ENCODE measurements at regions not wholly inside any gene's neighbourhood (a gene's known extent, or its start where the extent isn't known, plus 50 kb on each side); places are given as distances from the start of the nearest gene placed in this dataset.

DNA sequence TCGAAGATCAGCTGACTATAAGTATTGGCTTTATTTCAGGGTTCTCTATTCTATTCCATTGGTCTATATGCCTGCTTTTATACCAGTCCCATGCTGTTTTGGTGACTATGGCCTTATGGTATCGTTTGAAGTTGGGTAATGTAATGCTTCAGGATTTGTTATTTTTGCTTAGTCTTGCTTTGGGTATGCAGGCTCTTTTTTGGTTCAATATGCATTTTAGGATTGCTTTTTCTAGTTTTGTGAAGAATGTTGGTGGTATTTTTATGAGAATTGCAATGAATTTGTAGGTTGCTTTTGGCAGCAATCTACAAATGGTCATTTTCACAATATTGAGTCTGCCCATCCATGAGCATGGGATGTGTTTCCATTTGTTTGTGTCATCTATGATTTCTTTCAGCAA, 951.9 kb upstream of the SLITRK1 start:
- no peaks in the 10 kb centered on the region for H3K27me3 ChIP-seq (ENCODE audit: control insufficient read depth, insufficient read depth, low read length)
- H3K4me3 ChIP-seq (ENCODE audit: low read length) = no peak overlapping the region

DNA sequence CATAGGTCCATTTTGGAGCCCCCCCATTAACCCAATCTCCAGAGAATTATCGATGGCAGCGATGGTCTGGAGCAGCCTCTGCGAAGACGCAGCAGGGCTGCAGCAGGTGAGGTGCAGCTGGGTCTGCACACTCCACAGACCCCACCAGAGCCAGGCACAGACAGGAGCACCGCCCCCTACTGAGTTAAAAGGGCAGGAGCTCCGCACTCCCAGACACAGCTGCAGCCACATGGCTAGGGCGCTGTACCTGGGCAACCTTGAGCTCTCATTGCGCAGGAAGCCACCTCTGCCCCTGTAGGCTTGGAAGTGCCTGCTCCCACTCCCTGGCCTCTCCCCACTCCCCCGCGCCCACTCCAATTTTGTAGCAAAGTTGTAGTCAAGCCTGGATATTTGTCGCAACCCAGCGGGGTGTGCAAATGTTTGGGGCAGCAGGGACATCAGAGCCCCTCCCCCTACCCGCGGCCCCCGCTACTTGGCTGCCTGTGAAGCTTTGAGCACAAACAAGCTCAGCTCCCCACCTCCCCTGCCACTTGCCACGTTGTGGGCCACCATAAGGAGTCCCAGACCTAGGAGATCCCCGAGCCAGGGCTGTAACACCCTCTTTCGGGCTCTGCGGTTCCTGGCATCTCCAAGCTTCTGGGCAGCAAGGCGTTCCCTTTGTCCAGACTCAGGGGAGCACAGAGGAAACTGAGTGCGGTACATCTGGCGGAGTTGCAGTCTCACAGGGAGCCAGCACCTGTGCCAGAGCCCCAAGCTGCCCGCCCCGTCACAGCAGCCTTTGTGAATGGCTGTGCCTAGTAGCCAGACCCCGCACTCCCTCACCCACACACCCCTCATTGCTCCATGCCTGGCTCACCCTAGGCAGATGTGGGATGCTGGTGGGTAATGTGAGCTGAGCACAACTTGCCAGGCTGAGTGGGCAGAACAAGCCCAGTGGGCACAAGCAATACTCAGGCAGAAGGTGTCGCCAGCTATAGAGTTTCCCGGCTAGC, 949.7 kb upstream of the SLITRK1 start:
- Histone ChIP-seq H3K27ac (ENCODE audit: low read length) (no peak overlapping the region), H3K4me3 (ENCODE audit: low read length) (no peak overlapping the region), H3K27me3 (ENCODE audit: control insufficient read depth, insufficient read depth, low read length) (no peaks in the 10 kb centered on the region), H3K9me3 (ENCODE audit: control insufficient read depth, low read depth, low read length) (no peaks in the 10 kb centered on the region), H3K36me3 (ENCODE audit: control insufficient read depth, low read depth, low read length) (no peaks in the 10 kb centered on the region), H3K9ac (ENCODE audit: low read length) (no peak overlapping the region), H3K4me1 (ENCODE audit: control insufficient read depth, low read depth, low read length) (no peaks in the 10 kb centered on the region)

More for the DNA sequence above, 951.9 kb upstream of the SLITRK1 start:
- Histone ChIP-seq H3K36me3 (ENCODE audit: control insufficient read depth, low read depth, low read length) (no peaks in the 10 kb centered on the region), H3K27ac (ENCODE audit: low read length) (no peak overlapping the region), H3K4me1 (ENCODE audit: control insufficient read depth, low read depth, low read length) (no peaks in the 10 kb centered on the region), H3K9ac (ENCODE audit: low read length) (no peak overlapping the region), H3K9me3 (ENCODE audit: control insufficient read depth, low read depth, low read length) (no peaks in the 10 kb centered on the region)

DNA sequence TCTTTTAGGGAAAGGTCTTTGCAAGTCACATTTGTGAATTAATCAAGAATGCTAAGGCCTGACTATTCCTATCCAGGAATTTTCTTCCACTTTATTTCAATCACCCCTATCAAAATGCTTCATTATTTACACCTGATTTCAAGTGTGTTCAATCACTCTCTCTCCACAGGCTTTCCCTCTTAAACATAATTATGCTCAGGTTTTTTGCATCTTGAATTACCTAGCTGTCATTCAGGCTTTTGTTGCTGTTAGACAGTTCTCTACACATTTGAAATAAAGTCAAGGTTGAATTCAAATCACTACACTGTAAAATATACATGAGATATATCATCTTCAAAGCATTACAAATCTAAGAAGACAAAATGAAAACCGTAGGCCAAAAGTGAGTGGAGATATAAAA, 941.3 kb upstream of the SLITRK1 start:
- H3K36me3 ChIP-seq (ENCODE audit: control insufficient read depth, low read depth, low read length) = no peaks in the 10 kb centered on the region
- H3K9ac ChIP-seq (ENCODE audit: low read length) = no peak overlapping the region
- H3K27me3 ChIP-seq (ENCODE audit: control insufficient read depth, insufficient read depth, low read length) = no peaks in the 10 kb centered on the region
- H3K27ac ChIP-seq (ENCODE audit: low read length) = no peak overlapping the region
- no peaks in the 10 kb centered on the region for H3K4me1 ChIP-seq (ENCODE audit: control insufficient read depth, low read depth, low read length)
- no peak overlapping the region for H3K4me3 ChIP-seq (ENCODE audit: low read length)
- H3K9me3 ChIP-seq (ENCODE audit: control insufficient read depth, low read depth, low read length) = no peaks in the 10 kb centered on the region

DNA sequence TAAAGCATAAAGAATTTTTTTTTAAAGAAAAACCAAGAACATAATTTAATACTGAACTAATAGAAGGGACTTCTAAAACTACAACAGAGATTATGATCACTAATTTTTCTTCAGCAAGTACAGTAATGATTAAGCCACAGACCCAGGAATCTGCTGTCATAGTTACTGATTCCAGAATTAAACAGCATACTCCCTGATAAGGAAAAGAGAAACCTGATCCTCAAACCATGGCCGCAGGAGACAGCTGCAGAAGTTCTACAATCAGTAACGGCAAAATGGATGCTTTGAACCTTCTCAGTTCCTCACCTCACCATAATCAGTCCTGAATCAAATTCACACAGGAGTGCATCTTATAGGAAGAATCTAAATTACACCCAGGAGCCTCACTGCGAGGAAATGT, 939.0 kb upstream of the SLITRK1 start:
- no peak overlapping the region for H3K4me3 ChIP-seq (ENCODE audit: low read length)
- H3K4me1 ChIP-seq (ENCODE audit: control insufficient read depth, low read depth, low read length) = no peaks in the 10 kb centered on the region
- H3K27me3 ChIP-seq (ENCODE audit: control insufficient read depth, insufficient read depth, low read length) = no peaks in the 10 kb centered on the region
- H3K9me3 ChIP-seq (ENCODE audit: control insufficient read depth, low read depth, low read length) = no peaks in the 10 kb centered on the region
- no peaks in the 10 kb centered on the region for H3K36me3 ChIP-seq (ENCODE audit: control insufficient read depth, low read depth, low read length)
- no peak overlapping the region for H3K9ac ChIP-seq (ENCODE audit: low read length)
- H3K27ac ChIP-seq (ENCODE audit: low read length) = no peak overlapping the region

DNA sequence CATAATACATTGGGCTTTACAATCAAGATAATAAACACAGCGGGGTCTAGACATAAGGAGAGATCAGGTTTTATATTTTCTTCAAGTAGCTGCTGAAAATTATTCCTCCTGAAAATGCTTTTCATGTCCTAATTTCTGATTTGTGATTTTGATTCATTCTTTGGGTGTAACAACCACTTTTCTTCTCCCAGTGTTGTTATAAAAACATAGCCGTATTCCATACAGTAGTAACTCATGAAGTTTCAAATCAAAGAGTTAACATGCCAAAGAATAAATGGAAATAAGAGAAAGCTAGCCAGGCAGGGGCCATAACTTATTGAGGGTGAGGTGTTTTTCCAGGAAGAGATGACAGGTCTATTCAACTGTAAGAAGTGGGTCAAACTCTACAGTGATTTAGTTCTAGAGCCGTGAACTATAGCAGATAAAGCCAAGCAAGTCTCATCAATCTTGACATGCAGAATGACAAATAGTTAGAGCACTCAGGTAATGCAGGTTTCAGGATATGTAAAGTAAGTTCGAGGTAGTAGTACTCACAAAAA, 934.4 kb upstream of the SLITRK1 start:
- no peaks in the 10 kb centered on the region for H3K27me3 ChIP-seq (ENCODE audit: control insufficient read depth, insufficient read depth, low read length)
- H3K9me3 ChIP-seq (ENCODE audit: control insufficient read depth, low read depth, low read length) = no peaks in the 10 kb centered on the region
- H3K27ac ChIP-seq (ENCODE audit: low read length) = no peak overlapping the region
- H3K36me3 ChIP-seq (ENCODE audit: control insufficient read depth, low read depth, low read length) = no peaks in the 10 kb centered on the region
- H3K4me1 ChIP-seq (ENCODE audit: control insufficient read depth, low read depth, low read length) = no peaks in the 10 kb centered on the region
- H3K4me3 ChIP-seq (ENCODE audit: low read length) = no peak overlapping the region
- no peak overlapping the region for H3K9ac ChIP-seq (ENCODE audit: low read length)

DNA sequence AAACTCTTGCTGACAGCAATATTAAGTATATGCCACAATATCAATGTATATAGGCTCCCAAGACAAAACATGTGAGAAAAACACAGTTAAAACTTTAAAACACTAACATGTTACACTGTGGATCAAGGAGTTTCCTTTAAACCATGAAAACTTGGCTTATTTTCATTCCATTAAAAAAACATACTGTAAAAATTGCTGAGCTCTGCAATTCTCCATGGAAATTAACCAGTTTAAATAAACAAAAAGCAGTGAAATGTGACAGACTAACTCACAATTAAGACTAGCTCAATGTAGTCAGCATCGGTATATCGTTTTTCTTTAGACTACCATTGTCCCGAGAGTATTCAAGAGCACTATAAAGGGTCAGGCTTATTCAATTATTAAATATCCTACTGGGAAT, 930.5 kb upstream of the SLITRK1 start:
- no peak overlapping the region for H3K4me3 ChIP-seq (ENCODE audit: low read length)
- no peaks in the 10 kb centered on the region for H3K9me3 ChIP-seq (ENCODE audit: control insufficient read depth, low read depth, low read length)
- no peaks in the 10 kb centered on the region for H3K4me1 ChIP-seq (ENCODE audit: control insufficient read depth, low read depth, low read length)
- H3K27me3 ChIP-seq (ENCODE audit: control insufficient read depth, insufficient read depth, low read length) = no peaks in the 10 kb centered on the region
- H3K27ac ChIP-seq (ENCODE audit: low read length) = no peak overlapping the region
- no peak overlapping the region for H3K9ac ChIP-seq (ENCODE audit: low read length)
- no peaks in the 10 kb centered on the region for H3K36me3 ChIP-seq (ENCODE audit: control insufficient read depth, low read depth, low read length)

DNA sequence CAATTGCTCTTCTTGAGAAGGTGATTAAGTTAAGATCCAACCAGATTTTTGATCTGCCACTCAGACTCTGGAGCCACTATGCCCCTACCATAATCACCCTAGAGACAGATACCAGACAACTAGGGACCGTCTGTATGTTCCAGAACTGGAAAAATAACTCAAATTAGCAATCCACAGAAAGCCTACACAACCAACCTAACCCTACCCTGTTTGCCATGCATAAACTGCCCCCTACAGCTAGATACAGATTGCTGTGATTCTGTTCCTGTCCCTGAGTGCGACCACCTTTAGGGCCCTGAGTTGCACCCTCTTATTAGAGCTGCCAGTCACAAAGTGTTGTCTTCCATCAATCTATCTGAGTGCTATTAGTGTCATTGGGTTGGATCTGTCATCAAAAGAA, 929.8 kb upstream of the SLITRK1 start:
- no peaks in the 10 kb centered on the region for H3K27me3 ChIP-seq (ENCODE audit: control insufficient read depth, insufficient read depth, low read length)
- H3K9me3 ChIP-seq (ENCODE audit: control insufficient read depth, low read depth, low read length) = no peaks in the 10 kb centered on the region
- no peaks in the 10 kb centered on the region for H3K4me1 ChIP-seq (ENCODE audit: control insufficient read depth, low read depth, low read length)
- H3K36me3 ChIP-seq (ENCODE audit: control insufficient read depth, low read depth, low read length) = no peaks in the 10 kb centered on the region
- H3K9ac ChIP-seq (ENCODE audit: low read length) = no peak overlapping the region
- no peak overlapping the region for H3K4me3 ChIP-seq (ENCODE audit: low read length)
- no peak overlapping the region for H3K27ac ChIP-seq (ENCODE audit: low read length)

DNA sequence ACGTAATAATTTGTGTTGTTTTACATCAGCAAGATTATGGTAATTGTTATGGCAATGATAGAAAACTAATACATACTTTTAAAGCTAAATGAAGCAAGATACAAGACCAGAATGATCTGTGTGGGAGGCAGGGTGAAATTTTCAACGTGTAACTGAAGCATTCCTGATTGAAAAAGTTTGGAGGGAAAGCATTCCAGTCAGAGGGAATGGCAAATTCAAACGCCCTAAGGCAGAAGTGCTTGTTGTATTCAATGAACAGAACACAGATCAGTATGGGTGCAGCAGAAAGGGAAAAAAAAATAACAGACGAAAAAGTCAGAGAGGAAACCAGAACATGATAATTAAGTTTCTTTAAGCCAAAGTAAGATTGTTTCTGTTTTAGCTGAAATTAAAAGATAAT, 928.5 kb upstream of the SLITRK1 start:
- Histone ChIP-seq H3K9me3 (ENCODE audit: control insufficient read depth, low read depth, low read length) (no peaks in the 10 kb centered on the region), H3K27ac (ENCODE audit: low read length) (no peak overlapping the region), H3K4me3 (ENCODE audit: low read length) (no peak overlapping the region)

DNA sequence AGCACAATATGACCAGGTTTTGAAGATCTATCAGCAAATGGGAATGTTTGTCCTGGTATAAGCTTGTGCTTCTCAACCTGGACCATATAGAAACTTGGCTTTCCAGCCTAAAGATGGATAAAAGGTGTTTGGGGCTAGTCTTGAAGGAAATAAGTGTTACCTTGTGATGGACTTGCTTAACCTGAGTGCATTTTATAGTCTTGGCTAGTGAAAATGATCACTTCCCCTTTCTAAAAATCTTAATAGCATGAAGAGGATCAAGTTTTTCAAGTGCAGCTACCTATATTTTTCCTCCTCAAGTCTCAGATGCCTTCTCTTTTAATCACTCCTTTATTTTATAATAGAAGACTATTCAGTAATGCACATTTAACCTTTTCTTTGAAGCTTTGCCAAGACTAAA, 919.8 kb upstream of the SLITRK1 start:
- Histone ChIP-seq H3K36me3 (ENCODE audit: control insufficient read depth, low read depth, low read length) (no peaks in the 10 kb centered on the region), H3K9me3 (ENCODE audit: control insufficient read depth, low read depth, low read length) (no peaks in the 10 kb centered on the region), H3K27me3 (ENCODE audit: control insufficient read depth, insufficient read depth, low read length) (no peaks in the 10 kb centered on the region), H3K4me1 (ENCODE audit: control insufficient read depth, low read depth, low read length) (peaks cover 2% of the 10 kb centered on the region), H3K9ac (ENCODE audit: low read length) (no peak overlapping the region), H3K27ac (ENCODE audit: low read length) (no peak overlapping the region), H3K4me3 (ENCODE audit: low read length) (no peak overlapping the region)

More for the DNA sequence above, 928.5 kb upstream of the SLITRK1 start:
- Histone ChIP-seq H3K4me1 (ENCODE audit: control insufficient read depth, low read depth, low read length) (no peaks in the 10 kb centered on the region), H3K27me3 (ENCODE audit: control insufficient read depth, insufficient read depth, low read length) (no peaks in the 10 kb centered on the region), H3K36me3 (ENCODE audit: control insufficient read depth, low read depth, low read length) (no peaks in the 10 kb centered on the region), H3K9ac (ENCODE audit: low read length) (no peak overlapping the region)

DNA sequence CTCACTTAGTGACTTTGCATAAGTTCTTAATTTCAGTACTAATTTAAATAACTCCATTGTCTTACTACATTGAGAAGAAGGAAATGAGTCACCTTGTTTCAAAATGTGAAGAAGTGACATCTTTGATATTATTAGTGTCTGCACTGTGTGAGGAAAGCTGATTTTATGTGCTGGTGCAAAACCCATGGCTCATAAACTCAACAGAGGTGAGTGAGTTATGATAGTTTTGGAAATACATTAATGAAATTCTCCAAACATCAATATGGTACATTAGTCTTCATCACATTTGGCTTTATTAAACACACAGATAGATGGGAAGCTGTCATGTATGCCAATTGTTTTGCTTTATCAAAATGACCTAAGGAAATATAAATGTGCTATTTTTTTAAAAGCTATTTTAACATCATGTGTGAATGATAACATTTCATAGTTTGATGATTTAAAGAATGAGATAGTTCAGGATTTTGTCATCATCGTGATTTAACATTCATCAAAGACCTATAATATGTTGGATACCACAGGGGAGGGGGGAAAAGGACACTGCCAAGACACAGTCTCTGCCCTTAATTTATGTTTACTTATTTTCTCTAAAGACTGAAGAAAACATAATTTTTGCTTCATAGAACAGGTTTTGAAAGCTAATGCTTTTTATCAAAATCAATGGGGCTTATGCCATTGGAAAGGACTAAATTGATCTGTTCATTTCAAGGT, 902.3 kb upstream of the SLITRK1 start:
- H3K27me3 ChIP-seq (ENCODE audit: control insufficient read depth, insufficient read depth, low read length) = no peaks in the 10 kb centered on the region
- no peak overlapping the region for H3K4me3 ChIP-seq (ENCODE audit: low read length)
- H3K27ac ChIP-seq (ENCODE audit: low read length) = no peak overlapping the region
- no peak overlapping the region for H3K9ac ChIP-seq (ENCODE audit: low read length)
- H3K4me1 ChIP-seq (ENCODE audit: control insufficient read depth, low read depth, low read length) = no peaks in the 10 kb centered on the region
- H3K36me3 ChIP-seq (ENCODE audit: control insufficient read depth, low read depth, low read length) = no peaks in the 10 kb centered on the region
- no peaks in the 10 kb centered on the region for H3K9me3 ChIP-seq (ENCODE audit: control insufficient read depth, low read depth, low read length)

DNA sequence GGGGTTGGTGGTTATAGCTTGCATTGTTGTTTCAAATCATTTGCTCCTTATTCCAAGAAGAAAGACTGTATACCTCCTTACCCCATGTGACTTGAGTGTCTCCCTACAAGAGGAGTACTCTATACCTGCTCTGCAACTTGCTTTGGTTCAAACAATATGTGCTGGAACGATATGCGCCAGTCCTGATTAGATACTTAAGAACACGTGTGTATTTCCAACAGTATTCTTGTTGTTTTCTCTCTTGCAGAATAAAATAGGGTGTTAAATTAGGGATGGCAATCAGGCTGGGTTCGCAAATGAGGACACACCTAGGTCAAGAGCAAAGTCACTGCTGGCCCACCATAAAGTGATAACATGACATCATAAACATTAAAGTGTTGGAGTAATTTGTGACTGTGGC, 895.0 kb upstream of the SLITRK1 start:
- Histone ChIP-seq H3K27ac (ENCODE audit: low read length) (no peak overlapping the region), H3K4me3 (ENCODE audit: low read length) (no peak overlapping the region), H3K36me3 (ENCODE audit: control insufficient read depth, low read depth, low read length) (no peaks in the 10 kb centered on the region), H3K9me3 (ENCODE audit: control insufficient read depth, low read depth, low read length) (no peaks in the 10 kb centered on the region), H3K4me1 (ENCODE audit: control insufficient read depth, low read depth, low read length) (no peaks in the 10 kb centered on the region), H3K27me3 (ENCODE audit: control insufficient read depth, insufficient read depth, low read length) (no peaks in the 10 kb centered on the region), H3K9ac (ENCODE audit: low read length) (no peak overlapping the region)

Measured in iPS-18a (cell line).